LHCN-M2 (cell line): ENCODE measurements at regions not wholly inside any gene's neighbourhood (a gene's known extent, or its start where the extent isn't known, plus 50 kb on each side); places are given as distances from the start of the nearest gene placed in this dataset.

Experiments used
- DNase-seq: peaks from one replicate; pipeline ENCODE4 v3.0.0-alpha.2; 2012; ENCODE audit warnings: low read depth

- peak; percentile 99 for DNase-seq
These were observed 268.1 kb downstream of the SOX9 start for GRCh38 chr17:72388765-72389473.

- DNase-seq = peak; percentile 59
These were observed 270.1 kb downstream of the SOX9 start for GRCh38 chr17:72390675-72391508.

GRCh38 chr17:72392056-72393010, 271.5 kb downstream of the SOX9 start:
- DNase-seq = peak; percentile 92

GRCh38 chr17:72393553-72393952, 272.7 kb downstream of the SOX9 start:
- peak; percentile 94 for DNase-seq

- DNase-seq = no peak
These were observed 273.7 kb downstream of the SOX9 start for GRCh38 chr17:72394531-72394930.

- no peak for DNase-seq
These were observed 275.3 kb downstream of the SOX9 start for GRCh38 chr17:72396121-72396520.

GRCh38 chr17:72397223-72397667, 276.4 kb downstream of the SOX9 start:
- no peak for DNase-seq

GRCh38 chr17:72397687-72398086, 276.9 kb downstream of the SOX9 start:
- no peak for DNase-seq

- no peak for DNase-seq
These were observed 278.3 kb downstream of the SOX9 start for GRCh38 chr17:72399023-72399607.

GRCh38 chr17:72399608-72400487, 279.0 kb downstream of the SOX9 start:
- no peak for DNase-seq

- no peak for DNase-seq
These were observed 279.6 kb downstream of the SOX9 start for GRCh38 chr17:72400488-72400827.

GRCh38 chr17:72400863-72401262, 280.0 kb downstream of the SOX9 start:
- no peak for DNase-seq

- DNase-seq = no peak
These were observed 281.3 kb downstream of the SOX9 start for GRCh38 chr17:72401883-72402726.

- no peak for DNase-seq
These were observed 281.9 kb downstream of the SOX9 start for GRCh38 chr17:72402727-72403210.

GRCh38 chr17:72403713-72404209, 282.9 kb downstream of the SOX9 start:
- DNase-seq = no peak

GRCh38 chr17:72404872-72405271, 284.1 kb downstream of the SOX9 start:
- peak; percentile 72 for DNase-seq

- no peak for DNase-seq
These were observed 284.9 kb downstream of the SOX9 start for GRCh38 chr17:72405662-72406230.

- DNase-seq = no peak
These were observed 285.7 kb downstream of the SOX9 start for GRCh38 chr17:72406498-72406897.
